ENCODE measurements at regions not wholly inside any gene's neighbourhood (a gene's known extent, or its start where the extent isn't known, plus 50 kb on each side); places are given as distances from the start of the nearest gene placed in this dataset.

DNA sequence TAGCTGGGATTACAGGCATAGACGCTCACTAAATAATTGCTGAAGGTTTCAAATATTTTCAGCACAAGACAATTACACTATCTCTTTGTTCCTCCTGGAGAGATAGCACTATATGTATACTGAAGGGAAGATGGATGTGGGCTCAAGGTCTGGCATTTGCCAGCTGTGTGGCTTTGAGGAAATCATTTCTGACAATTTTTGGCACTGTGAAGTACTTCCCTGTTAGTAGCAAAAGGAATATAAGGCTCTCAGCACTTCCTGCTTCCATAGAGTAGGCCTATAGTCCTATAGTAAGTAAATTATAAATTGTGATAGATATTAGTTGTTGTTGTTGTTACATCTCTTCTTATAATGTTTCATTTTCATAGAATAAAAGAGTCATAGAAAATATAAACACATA lies 271.1 kb downstream of the SAMD5 start:
- Histone ChIP-seq H3F3A (ENCODE audit: insufficient read depth, low read length) (no peaks in the 10 kb centered on the region), H3K79me2 (ENCODE audit: insufficient read depth, low read length) (no peaks in the 10 kb centered on the region), H3K9ac (ENCODE audit: low read length) (no peak overlapping the region), H3K4me1 (ENCODE audit: insufficient read depth, low read length, severe bottlenecking) (no peaks in the 10 kb centered on the region), H3K27me3 (ENCODE audit: insufficient read depth, low read length) (no peaks in the 10 kb centered on the region), H3K27ac (ENCODE audit: low read depth, low read length, poor library complexity, severe bottlenecking) (no peak overlapping the region), H4K20me1 (ENCODE audit: insufficient read depth, low read length) (no peaks in the 10 kb centered on the region), H3K9me3 (ENCODE audit: low read length) (no peaks in the 10 kb centered on the region), H3K4me3 (ENCODE audit: low read depth, low read length, poor library complexity, severe bottlenecking) (no peak overlapping the region), H3K4me2 (ENCODE audit: low read length) (no peak overlapping the region), H3K9me2 (ENCODE audit: low read depth, low read length) (no peaks in the 10 kb centered on the region), H2AFZ (ENCODE audit: low read length) (no peak overlapping the region), H3K36me3 (ENCODE audit: insufficient read depth, low read length) (no peaks in the 10 kb centered on the region)
- TF ChIP-seq, protein P1, sequence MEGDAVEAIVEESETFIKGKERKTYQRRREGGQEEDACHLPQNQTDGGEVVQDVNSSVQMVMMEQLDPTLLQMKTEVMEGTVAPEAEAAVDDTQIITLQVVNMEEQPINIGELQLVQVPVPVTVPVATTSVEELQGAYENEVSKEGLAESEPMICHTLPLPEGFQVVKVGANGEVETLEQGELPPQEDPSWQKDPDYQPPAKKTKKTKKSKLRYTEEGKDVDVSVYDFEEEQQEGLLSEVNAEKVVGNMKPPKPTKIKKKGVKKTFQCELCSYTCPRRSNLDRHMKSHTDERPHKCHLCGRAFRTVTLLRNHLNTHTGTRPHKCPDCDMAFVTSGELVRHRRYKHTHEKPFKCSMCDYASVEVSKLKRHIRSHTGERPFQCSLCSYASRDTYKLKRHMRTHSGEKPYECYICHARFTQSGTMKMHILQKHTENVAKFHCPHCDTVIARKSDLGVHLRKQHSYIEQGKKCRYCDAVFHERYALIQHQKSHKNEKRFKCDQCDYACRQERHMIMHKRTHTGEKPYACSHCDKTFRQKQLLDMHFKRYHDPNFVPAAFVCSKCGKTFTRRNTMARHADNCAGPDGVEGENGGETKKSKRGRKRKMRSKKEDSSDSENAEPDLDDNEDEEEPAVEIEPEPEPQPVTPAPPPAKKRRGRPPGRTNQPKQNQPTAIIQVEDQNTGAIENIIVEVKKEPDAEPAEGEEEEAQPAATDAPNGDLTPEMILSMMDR (IDR thresholded peaks at IDR 0.05; ENCODE audit: low read length), result no peak
- no peak for TF ChIP-seq EZH2 (IDR thresholded peaks at IDR 0.05; ENCODE audit: borderline replicate concordance, low read length)

DNA sequence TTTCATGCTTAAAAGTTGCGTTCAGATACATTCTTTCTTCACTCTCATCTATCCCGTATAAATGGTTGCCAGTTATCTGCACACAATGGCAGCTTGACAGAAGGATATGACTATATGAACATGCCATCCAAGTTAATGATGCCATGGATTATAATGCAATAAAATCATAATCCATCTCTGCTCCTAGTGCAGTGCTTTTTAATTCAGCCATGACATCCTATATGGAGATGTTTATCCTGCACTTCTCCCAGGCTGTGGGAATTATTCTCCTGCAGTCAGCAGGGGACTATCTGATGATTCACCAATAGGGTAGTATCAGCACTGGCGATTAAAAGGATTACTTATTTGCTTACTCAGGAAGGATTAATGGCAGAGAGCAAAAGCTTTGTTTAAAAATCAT lies 273.8 kb downstream of the SAMD5 start:
- Histone ChIP-seq H3K27ac (ENCODE audit: low read depth, low read length, poor library complexity, severe bottlenecking) (no peak overlapping the region), H3K4me2 (ENCODE audit: low read length) (no peak overlapping the region), H4K20me1 (ENCODE audit: insufficient read depth, low read length) (no peaks in the 10 kb centered on the region), H3K36me3 (ENCODE audit: insufficient read depth, low read length) (no peaks in the 10 kb centered on the region), H3K4me3 (ENCODE audit: low read depth, low read length, poor library complexity, severe bottlenecking) (no peak overlapping the region), H3F3A (ENCODE audit: insufficient read depth, low read length) (no peaks in the 10 kb centered on the region), H3K79me2 (ENCODE audit: insufficient read depth, low read length) (no peaks in the 10 kb centered on the region), H3K27me3 (ENCODE audit: insufficient read depth, low read length) (no peaks in the 10 kb centered on the region), H3K4me1 (ENCODE audit: insufficient read depth, low read length, severe bottlenecking) (no peaks in the 10 kb centered on the region), H2AFZ (ENCODE audit: low read length) (no peak overlapping the region), H3K9ac (ENCODE audit: low read length) (no peak overlapping the region), H3K9me3 (ENCODE audit: low read length) (no peaks in the 10 kb centered on the region), H3K9me2 (ENCODE audit: low read depth, low read length) (no peaks in the 10 kb centered on the region)
- TF ChIP-seq, protein P1 (IDR thresholded peaks at IDR 0.05; ENCODE audit: low read length), result no peak
- no peak for TF ChIP-seq EZH2 (IDR thresholded peaks at IDR 0.05; ENCODE audit: borderline replicate concordance, low read length)

DNA sequence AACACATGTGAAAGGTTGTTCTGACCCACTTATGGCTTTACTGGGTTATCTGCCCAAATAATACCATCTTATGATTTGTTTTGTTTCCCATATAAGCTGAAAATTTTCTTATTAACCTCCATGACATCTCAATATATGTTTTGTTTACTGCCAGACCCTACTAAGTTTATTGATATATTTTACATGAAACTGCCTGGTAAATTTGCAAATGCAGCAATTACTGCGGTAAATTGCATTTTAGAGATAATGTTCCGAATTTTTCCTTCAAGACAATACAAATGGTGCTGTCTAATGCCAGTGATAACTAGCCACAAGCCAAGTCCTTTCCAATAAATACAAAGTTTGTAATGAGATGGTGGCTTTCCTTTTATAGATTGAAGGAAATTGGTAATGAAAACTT lies 275.9 kb downstream of the SAMD5 start:
- Histone ChIP-seq H3K9me3 (ENCODE audit: low read length) (no peaks in the 10 kb centered on the region), H3F3A (ENCODE audit: insufficient read depth, low read length) (no peaks in the 10 kb centered on the region), H3K79me2 (ENCODE audit: insufficient read depth, low read length) (no peaks in the 10 kb centered on the region), H3K4me3 (ENCODE audit: low read depth, low read length, poor library complexity, severe bottlenecking) (no peak overlapping the region), H3K36me3 (ENCODE audit: insufficient read depth, low read length) (no peaks in the 10 kb centered on the region), H3K27ac (ENCODE audit: low read depth, low read length, poor library complexity, severe bottlenecking) (no peak overlapping the region), H3K27me3 (ENCODE audit: insufficient read depth, low read length) (no peaks in the 10 kb centered on the region), H3K9ac (ENCODE audit: low read length) (no peak overlapping the region), H3K9me2 (ENCODE audit: low read depth, low read length) (no peaks in the 10 kb centered on the region), H3K4me1 (ENCODE audit: insufficient read depth, low read length, severe bottlenecking) (no peaks in the 10 kb centered on the region), H2AFZ (ENCODE audit: low read length) (no peak overlapping the region), H3K4me2 (ENCODE audit: low read length) (no peak overlapping the region), H4K20me1 (ENCODE audit: insufficient read depth, low read length) (no peaks in the 10 kb centered on the region)
- TF ChIP-seq, protein P1 (IDR thresholded peaks at IDR 0.05; ENCODE audit: low read length), result no peak
- TF ChIP-seq EZH2 (IDR thresholded peaks at IDR 0.05; ENCODE audit: borderline replicate concordance, low read length), result no peak

All from OCI-LY1 (cell line).